GM23248 (cell line): ENCODE measurements at regions not wholly inside any gene's neighbourhood (a gene's known extent, or its start where the extent isn't known, plus 50 kb on each side); places are given as distances from the start of the nearest gene placed in this dataset.

Experiments used
- EZH2 ChIP-seq: fragments of 200-600 bp; sonication (generic); IDR thresholded peaks from 2 replicates; pipeline ENCODE4 v1.6.1; 2018; ENCODE audit warnings: antibody characterized with exemption, mild to moderate bottlenecking; ENCODE audit not compliant: insufficient read depth, poor library complexity, severe bottlenecking
- EZH2phosphoT487 ChIP-seq: fragments of 200-600 bp; sonication (generic); IDR thresholded peaks from 2 replicates; pipeline ENCODE4 v1.6.1; 2018; ENCODE audit warnings: antibody characterized with exemption, moderate library complexity, mild to moderate bottlenecking, low read depth; ENCODE audit not compliant: insufficient read depth

DNA sequence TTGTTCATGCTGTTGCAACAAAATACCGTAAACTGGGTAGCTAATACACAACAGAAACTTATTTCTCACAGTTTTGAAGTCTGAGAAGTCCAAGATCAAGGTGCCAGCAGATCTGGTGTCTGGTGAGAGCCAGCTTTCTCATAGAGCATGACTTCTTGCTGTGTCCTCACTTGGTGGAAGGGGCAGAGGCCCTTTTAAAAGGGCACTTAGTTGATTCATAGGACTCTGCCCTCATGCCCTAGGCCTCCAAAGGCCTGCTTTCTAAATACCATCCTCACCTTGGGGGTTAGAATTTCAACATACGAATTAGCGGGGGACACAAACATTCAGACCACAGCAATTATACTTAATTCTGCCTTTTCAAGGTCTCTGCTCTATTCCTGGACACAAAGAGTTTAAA, 52.3 kb upstream of the FDX1 start:
- TF ChIP-seq EZH2: no peak
- TF ChIP-seq EZH2phosphoT487: no peak
